ENCODE measurements at regions not wholly inside any gene's neighbourhood (a gene's known extent, or its start where the extent isn't known, plus 50 kb on each side); places are given as distances from the start of the nearest gene placed in this dataset.

- TF ChIP-seq REST (IDR thresholded peaks at IDR 0.05; ENCODE audit: unreplicated experiment) = no peak
- no peak for TF ChIP-seq CTCF (conservative IDR thresholded peaks at IDR 0.05; ENCODE audit: low read depth in 2 of 2)
- no peak for TF ChIP-seq EZH2phosphoT487 (IDR thresholded peaks at IDR 0.05; ENCODE audit: unreplicated experiment)
- TF ChIP-seq EZH2 (IDR thresholded peaks at IDR 0.05; ENCODE audit: low read depth, unreplicated experiment) = no peak
- no peak for TF ChIP-seq STAT1 (IDR thresholded peaks at IDR 0.05; ENCODE audit: unreplicated experiment)
- no peak for TF ChIP-seq ETS1 (IDR thresholded peaks at IDR 0.05)
- TF ChIP-seq ZNF114 (CRISPR knock-in tag; IDR thresholded peaks at IDR 0.05) = no peak
- no peak for TF ChIP-seq POLR2AphosphoS5 (IDR thresholded peaks at IDR 0.05; ENCODE audit: low read depth)
- TF ChIP-seq ZNF331 (CRISPR knock-in tag; IDR thresholded peaks at IDR 0.05; ENCODE audit: low read depth) = no peak
- TF ChIP-seq JUNB (IDR thresholded peaks at IDR 0.05; ENCODE audit: unreplicated experiment) = no peak
- TF ChIP-seq CREB1 (CRISPR knock-in tag; IDR thresholded peaks at IDR 0.05; ENCODE audit: low read depth) = no peak
- TF ChIP-seq NANOG (IDR thresholded peaks at IDR 0.05; ENCODE audit: borderline replicate concordance) = no peak
Observed at GRCh38 chr13:37475151-37475550, 123.4 kb downstream of the POSTN start.

Measured in GM23338 (cell line).